ENCODE measurements at regions not wholly inside any gene's neighbourhood (a gene's known extent, or its start where the extent isn't known, plus 50 kb on each side); places are given as distances from the start of the nearest gene placed in this dataset.

DNA sequence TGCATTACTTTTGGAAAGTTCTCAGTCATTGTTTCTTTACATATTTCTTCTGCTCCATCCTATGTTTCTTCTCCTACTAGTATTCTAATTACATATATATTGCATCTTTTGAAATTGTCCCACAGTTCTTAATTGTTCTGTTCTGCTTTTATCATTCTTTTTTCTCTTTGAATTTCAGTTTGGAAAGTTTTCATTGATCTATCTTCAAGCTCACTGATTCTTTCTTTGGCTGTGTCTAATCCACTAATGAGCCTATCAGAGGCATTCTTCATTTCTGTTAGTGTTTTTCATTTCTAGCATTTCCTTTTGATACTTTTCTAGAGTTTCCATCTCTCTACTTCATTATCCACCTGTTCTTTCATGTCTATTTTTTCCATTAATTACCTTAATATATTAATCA lies 159.0 kb upstream of the KCNJ15 start:
- Histone ChIP-seq H3K9me3 (no peaks in the 10 kb centered on the region), H3K4me1 (ENCODE audit: insufficient read depth) (no peaks in the 10 kb centered on the region), H3K27ac (no peak overlapping the region), H3K27me3 (no peaks in the 10 kb centered on the region), H3K4me3 (no peak overlapping the region), H3K36me3 (no peaks in the 10 kb centered on the region)
- intact Hi-C loops (cut with DNase I) = no loop called here
- DNase-seq = no peak
- no peak for TF ChIP-seq POLR2A (IDR thresholded peaks at IDR 0.05)
- TF ChIP-seq, protein P1, sequence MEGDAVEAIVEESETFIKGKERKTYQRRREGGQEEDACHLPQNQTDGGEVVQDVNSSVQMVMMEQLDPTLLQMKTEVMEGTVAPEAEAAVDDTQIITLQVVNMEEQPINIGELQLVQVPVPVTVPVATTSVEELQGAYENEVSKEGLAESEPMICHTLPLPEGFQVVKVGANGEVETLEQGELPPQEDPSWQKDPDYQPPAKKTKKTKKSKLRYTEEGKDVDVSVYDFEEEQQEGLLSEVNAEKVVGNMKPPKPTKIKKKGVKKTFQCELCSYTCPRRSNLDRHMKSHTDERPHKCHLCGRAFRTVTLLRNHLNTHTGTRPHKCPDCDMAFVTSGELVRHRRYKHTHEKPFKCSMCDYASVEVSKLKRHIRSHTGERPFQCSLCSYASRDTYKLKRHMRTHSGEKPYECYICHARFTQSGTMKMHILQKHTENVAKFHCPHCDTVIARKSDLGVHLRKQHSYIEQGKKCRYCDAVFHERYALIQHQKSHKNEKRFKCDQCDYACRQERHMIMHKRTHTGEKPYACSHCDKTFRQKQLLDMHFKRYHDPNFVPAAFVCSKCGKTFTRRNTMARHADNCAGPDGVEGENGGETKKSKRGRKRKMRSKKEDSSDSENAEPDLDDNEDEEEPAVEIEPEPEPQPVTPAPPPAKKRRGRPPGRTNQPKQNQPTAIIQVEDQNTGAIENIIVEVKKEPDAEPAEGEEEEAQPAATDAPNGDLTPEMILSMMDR (IDR thresholded peaks at IDR 0.05) = no peak
- no peak for TF ChIP-seq EP300 (IDR thresholded peaks at IDR 0.05)

DNA sequence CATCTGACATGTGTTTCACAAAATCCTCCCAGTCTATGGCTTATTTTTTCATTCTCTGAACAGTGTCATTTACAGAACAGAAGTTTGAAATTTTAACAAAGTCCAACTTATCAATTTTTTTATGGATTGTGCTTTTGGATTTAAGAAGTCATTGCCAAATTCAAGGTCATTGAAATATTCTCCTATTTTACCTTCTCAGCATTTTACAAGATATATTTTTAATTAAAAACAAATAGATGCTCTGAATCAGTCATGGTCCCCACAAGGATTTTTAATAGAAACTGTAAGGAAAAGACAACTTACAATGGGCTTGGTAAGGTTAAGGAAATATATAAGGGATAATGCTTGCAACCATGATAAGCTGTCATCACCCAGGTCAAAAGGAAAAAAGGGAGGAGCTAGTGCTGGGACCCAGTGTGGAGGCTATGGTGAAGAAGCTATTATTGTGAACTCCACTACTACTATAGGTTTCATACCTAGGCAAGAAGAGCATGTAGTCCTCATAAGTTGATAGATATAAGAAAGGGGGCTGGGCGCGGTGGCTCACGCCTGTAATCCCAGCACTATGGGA lies 144.5 kb upstream of the KCNJ15 start:
- Histone ChIP-seq H3K4me1 (ENCODE audit: insufficient read depth) (no peaks in the 10 kb centered on the region), H3K27me3 (no peaks in the 10 kb centered on the region), H3K9me3 (no peaks in the 10 kb centered on the region), H3K4me3 (no peak overlapping the region), H3K27ac (no peak overlapping the region), H3K36me3 (no peaks in the 10 kb centered on the region)
- no peak for DNase-seq
- intact Hi-C loops (cut with DNase I) = no loop called here
- 93 to 96% (median 95%) methylated on average over 3 of the region's 3 CpGs for WGBS, 3 donors
- TF ChIP-seq POLR2A (IDR thresholded peaks at IDR 0.05) (no peak), EP300 (IDR thresholded peaks at IDR 0.05) (no peak)
- TF ChIP-seq, protein P1 (IDR thresholded peaks at IDR 0.05) = no peak

DNA sequence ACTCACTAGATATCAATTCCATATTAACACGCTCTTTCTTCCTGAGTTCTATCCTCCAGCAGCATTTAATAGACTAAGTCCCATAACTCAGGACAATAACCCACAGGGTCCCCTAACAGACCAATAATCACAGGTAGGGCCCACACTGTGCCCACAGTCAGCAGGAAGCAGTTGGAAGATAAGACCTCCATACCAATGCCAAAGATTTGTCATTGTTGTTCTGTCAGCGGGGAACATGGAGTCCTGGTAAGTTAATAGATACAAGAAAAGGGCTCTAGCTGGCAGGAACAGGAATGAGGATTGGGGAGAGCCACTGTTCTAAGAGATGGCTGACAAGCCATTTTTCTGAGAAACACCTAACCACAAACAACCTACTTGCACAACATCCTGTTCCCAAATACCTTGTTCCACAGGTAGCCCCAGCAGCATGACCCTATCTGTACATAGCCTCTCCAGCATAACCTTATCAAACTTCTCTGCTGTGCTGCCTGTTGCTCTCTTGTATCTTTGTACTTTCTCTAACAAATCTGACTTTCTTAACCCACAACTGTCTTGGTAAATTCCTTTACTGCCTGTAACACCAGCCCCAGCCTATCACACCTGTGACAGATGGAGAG lies 142.0 kb upstream of the KCNJ15 start:
- 89 to 100% (median 96%) methylated on average over 2 of the region's 2 CpGs for whole genome bisulfite sequencing, 3 donors

DNA sequence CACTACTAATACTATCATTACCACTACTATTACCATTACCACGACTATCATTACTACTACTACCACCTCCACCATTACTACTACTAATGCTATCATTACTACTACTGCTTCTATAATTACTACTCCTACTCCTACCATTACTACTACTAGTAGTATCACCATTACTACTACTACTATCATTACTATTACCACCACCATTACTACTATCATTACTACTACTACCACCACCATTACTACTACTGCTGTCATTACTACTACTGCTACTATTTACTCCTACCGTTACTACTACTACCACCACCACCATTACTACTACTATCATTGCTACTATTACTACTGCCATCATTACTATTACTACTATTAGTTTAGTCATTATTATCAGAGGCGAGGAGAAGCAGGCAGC lies 140.9 kb upstream of the KCNJ15 start:
- H3K4me1 ChIP-seq (ENCODE audit: insufficient read depth) = no peaks in the 10 kb centered on the region
- intact Hi-C loops (cut with DNase I) = no loop called here
- no peaks in the 10 kb centered on the region for H3K9me3 ChIP-seq
- TF ChIP-seq POLR2A (IDR thresholded peaks at IDR 0.05) (no peak), EP300 (IDR thresholded peaks at IDR 0.05) (no peak)
- TF ChIP-seq, protein P1 (IDR thresholded peaks at IDR 0.05) = no peak
- H3K4me3 ChIP-seq = no peak overlapping the region
- no peaks in the 10 kb centered on the region for H3K36me3 ChIP-seq
- no peak for DNase-seq
- WGBS, 3 donors = 85 to 87% (median 86%) methylated on average over 3 of the region's 3 CpGs
- no peaks in the 10 kb centered on the region for H3K27me3 ChIP-seq
- no peak overlapping the region for H3K27ac ChIP-seq

More for the DNA sequence above, 142.0 kb upstream of the KCNJ15 start:
- no peak for DNase-seq
- intact Hi-C loops (cut with DNase I) = no loop called here
- Histone ChIP-seq H3K9me3 (no peaks in the 10 kb centered on the region), H3K27ac (no peak overlapping the region), H3K36me3 (no peaks in the 10 kb centered on the region), H3K27me3 (no peaks in the 10 kb centered on the region), H3K4me1 (ENCODE audit: insufficient read depth) (no peaks in the 10 kb centered on the region), H3K4me3 (no peak overlapping the region)
- TF ChIP-seq, protein P1 (IDR thresholded peaks at IDR 0.05) = no peak
- TF ChIP-seq EP300 (IDR thresholded peaks at IDR 0.05) = no peak
- no peak for TF ChIP-seq POLR2A (IDR thresholded peaks at IDR 0.05)
